ENCODE measurements at regions not wholly inside any gene's neighbourhood (a gene's known extent, or its start where the extent isn't known, plus 50 kb on each side); places are given as distances from the start of the nearest gene placed in this dataset.

GRCh38 chr18:8976606-8977005 lies 125.9 kb upstream of the NDUFV2 start:
- no peaks in the 10 kb centered on the region for H3K27me3 Mint-ChIP-seq (ENCODE audit: insufficient read depth, unreplicated experiment)
- POLR2A ChIA-PET, result no interaction called here
- no peak for DNase-seq (ENCODE audit: unreplicated experiment)
- no peak overlapping the region for H3K27ac Mint-ChIP-seq (ENCODE audit: low read depth, unreplicated experiment)
- H3K4me3 Mint-ChIP-seq (ENCODE audit: unreplicated experiment), result no peak overlapping the region
- no TSS peak for BruUV-seq (replicated peaks)
- H3K4me1 Mint-ChIP-seq (ENCODE audit: insufficient read depth, unreplicated experiment), result no peaks in the 10 kb centered on the region
- intact Hi-C loops (cut with micrococcal nuclease), result no loop called here
- H3K36me3 Mint-ChIP-seq (ENCODE audit: insufficient read depth, unreplicated experiment), result peaks cover 6% of the 10 kb centered on the region
- CTCF ChIA-PET, result interaction anchor here (0.6 to 1.5 kb wide), 2 partner anchors 10 to 11 kb away, joined by 3 to 4 read pairs; no protein-coding TSS in a partner anchor
- no peak for TF ChIP-seq CTCF (IDR thresholded peaks at IDR 0.05; ENCODE audit: unreplicated experiment)
- peaks cover 21% of the 10 kb centered on the region for H3K9me3 Mint-ChIP-seq (ENCODE audit: unreplicated experiment)

- no peak for TF ChIP-seq CTCF (IDR thresholded peaks at IDR 0.05; ENCODE audit: unreplicated experiment)
- Mint-ChIP-seq H3K27ac (ENCODE audit: low read depth, unreplicated experiment) (no peak overlapping the region), H3K36me3 (ENCODE audit: insufficient read depth, unreplicated experiment) (peaks cover 6% of the 10 kb centered on the region), H3K4me3 (ENCODE audit: unreplicated experiment) (no peak overlapping the region), H3K9me3 (ENCODE audit: unreplicated experiment) (peaks cover 21% of the 10 kb centered on the region), H3K4me1 (ENCODE audit: insufficient read depth, unreplicated experiment) (no peaks in the 10 kb centered on the region), H3K27me3 (ENCODE audit: insufficient read depth, unreplicated experiment) (no peaks in the 10 kb centered on the region)
- no peak for DNase-seq (ENCODE audit: unreplicated experiment)
- CTCF ChIA-PET, result interaction anchor here (0.6 to 2.7 kb wide), 3 partner anchors 10 to 18 kb away, joined by 3 to 11 read pairs (median 4); no protein-coding TSS in a partner anchor
- intact Hi-C loops (cut with micrococcal nuclease), result no loop called here
- POLR2A ChIA-PET, result no interaction called here
- BruUV-seq (replicated peaks), result no TSS peak
These were observed 125.3 kb upstream of the NDUFV2 start for GRCh38 chr18:8977166-8977565.

- ChIA-PET CTCF (interaction anchor here (0.6 to 2.7 kb wide), 3 partner anchors 10 to 322 kb away, joined by 3 to 11 read pairs (median 3); no protein-coding TSS in a partner anchor), POLR2A (no interaction called here)
- no TSS peak for BruUV-seq (replicated peaks)
- no peak for TF ChIP-seq CTCF (IDR thresholded peaks at IDR 0.05; ENCODE audit: unreplicated experiment)
- H3K9me3 Mint-ChIP-seq (ENCODE audit: unreplicated experiment), result peaks cover 20% of the 10 kb centered on the region
- DNase-seq (ENCODE audit: unreplicated experiment), result no peak
- H3K27ac Mint-ChIP-seq (ENCODE audit: low read depth, unreplicated experiment), result no peak overlapping the region
- intact Hi-C loops (cut with micrococcal nuclease), result no loop called here
- peaks cover 5% of the 10 kb centered on the region for H3K4me1 Mint-ChIP-seq (ENCODE audit: insufficient read depth, unreplicated experiment)
- no peaks in the 10 kb centered on the region for H3K27me3 Mint-ChIP-seq (ENCODE audit: insufficient read depth, unreplicated experiment)
- H3K36me3 Mint-ChIP-seq (ENCODE audit: insufficient read depth, unreplicated experiment), result peaks cover 6% of the 10 kb centered on the region
- H3K4me3 Mint-ChIP-seq (ENCODE audit: unreplicated experiment), result no peak overlapping the region
These were observed 124.8 kb upstream of the NDUFV2 start for GRCh38 chr18:8977701-8978100.

GRCh38 chr18:8978394-8978793 lies 124.1 kb upstream of the NDUFV2 start:
- no peak for TF ChIP-seq CTCF (IDR thresholded peaks at IDR 0.05; ENCODE audit: unreplicated experiment)
- H3K36me3 Mint-ChIP-seq (ENCODE audit: insufficient read depth, unreplicated experiment), result peaks cover 6% of the 10 kb centered on the region
- H3K4me3 Mint-ChIP-seq (ENCODE audit: unreplicated experiment), result no peak overlapping the region
- no TSS peak for BruUV-seq (replicated peaks)
- H3K4me1 Mint-ChIP-seq (ENCODE audit: insufficient read depth, unreplicated experiment), result peaks cover 8% of the 10 kb centered on the region
- H3K9me3 Mint-ChIP-seq (ENCODE audit: unreplicated experiment), result peaks cover 13% of the 10 kb centered on the region
- intact Hi-C loops (cut with micrococcal nuclease), result no loop called here
- H3K27ac Mint-ChIP-seq (ENCODE audit: low read depth, unreplicated experiment), result no peak overlapping the region
- no peak for DNase-seq (ENCODE audit: unreplicated experiment)
- H3K27me3 Mint-ChIP-seq (ENCODE audit: insufficient read depth, unreplicated experiment), result no peaks in the 10 kb centered on the region
- POLR2A ChIA-PET, result interaction anchor here (0.7 kb wide), 1 partner anchor 136 kb away, joined by 3 read pairs; no protein-coding TSS in a partner anchor
- CTCF ChIA-PET, result interaction anchor here (0.6 to 2.7 kb wide), 6 partner anchors 9 to 325 kb away, joined by 3 to 11 read pairs (median 4); no protein-coding TSS in a partner anchor

All from MCF 10A (cell line).